ENCODE measurements at regions not wholly inside any gene's neighbourhood (a gene's known extent, or its start where the extent isn't known, plus 50 kb on each side); places are given as distances from the start of the nearest gene placed in this dataset.

DNA sequence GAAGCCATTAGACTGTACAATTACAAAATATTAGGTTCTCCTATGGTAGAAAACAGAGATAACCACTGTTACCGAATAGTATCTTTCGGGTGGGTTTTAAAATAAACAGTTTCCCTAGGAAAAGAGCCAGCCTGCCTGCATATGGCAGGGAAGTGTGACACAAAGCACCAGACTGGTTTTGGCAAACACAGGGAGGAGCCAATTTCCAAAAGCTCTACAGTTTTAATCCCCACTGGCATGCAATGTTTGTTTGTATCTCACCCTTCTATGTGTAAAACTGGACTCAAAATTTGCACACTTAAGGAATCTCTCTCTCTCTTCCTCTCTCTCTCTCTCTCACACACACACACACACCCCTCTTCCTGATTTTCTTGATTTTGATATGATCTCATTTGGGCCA, 261.7 kb downstream of the ETV1 start:
- no peak for TF ChIP-seq POLR2A (IDR thresholded peaks at IDR 0.05)
- TF ChIP-seq, protein P1, sequence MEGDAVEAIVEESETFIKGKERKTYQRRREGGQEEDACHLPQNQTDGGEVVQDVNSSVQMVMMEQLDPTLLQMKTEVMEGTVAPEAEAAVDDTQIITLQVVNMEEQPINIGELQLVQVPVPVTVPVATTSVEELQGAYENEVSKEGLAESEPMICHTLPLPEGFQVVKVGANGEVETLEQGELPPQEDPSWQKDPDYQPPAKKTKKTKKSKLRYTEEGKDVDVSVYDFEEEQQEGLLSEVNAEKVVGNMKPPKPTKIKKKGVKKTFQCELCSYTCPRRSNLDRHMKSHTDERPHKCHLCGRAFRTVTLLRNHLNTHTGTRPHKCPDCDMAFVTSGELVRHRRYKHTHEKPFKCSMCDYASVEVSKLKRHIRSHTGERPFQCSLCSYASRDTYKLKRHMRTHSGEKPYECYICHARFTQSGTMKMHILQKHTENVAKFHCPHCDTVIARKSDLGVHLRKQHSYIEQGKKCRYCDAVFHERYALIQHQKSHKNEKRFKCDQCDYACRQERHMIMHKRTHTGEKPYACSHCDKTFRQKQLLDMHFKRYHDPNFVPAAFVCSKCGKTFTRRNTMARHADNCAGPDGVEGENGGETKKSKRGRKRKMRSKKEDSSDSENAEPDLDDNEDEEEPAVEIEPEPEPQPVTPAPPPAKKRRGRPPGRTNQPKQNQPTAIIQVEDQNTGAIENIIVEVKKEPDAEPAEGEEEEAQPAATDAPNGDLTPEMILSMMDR (IDR thresholded peaks at IDR 0.05) = no peak

Data from stomach (tissue), 4 donors.